ENCODE measurements at regions not wholly inside any gene's neighbourhood (a gene's known extent, or its start where the extent isn't known, plus 50 kb on each side); places are given as distances from the start of the nearest gene placed in this dataset.

DNA sequence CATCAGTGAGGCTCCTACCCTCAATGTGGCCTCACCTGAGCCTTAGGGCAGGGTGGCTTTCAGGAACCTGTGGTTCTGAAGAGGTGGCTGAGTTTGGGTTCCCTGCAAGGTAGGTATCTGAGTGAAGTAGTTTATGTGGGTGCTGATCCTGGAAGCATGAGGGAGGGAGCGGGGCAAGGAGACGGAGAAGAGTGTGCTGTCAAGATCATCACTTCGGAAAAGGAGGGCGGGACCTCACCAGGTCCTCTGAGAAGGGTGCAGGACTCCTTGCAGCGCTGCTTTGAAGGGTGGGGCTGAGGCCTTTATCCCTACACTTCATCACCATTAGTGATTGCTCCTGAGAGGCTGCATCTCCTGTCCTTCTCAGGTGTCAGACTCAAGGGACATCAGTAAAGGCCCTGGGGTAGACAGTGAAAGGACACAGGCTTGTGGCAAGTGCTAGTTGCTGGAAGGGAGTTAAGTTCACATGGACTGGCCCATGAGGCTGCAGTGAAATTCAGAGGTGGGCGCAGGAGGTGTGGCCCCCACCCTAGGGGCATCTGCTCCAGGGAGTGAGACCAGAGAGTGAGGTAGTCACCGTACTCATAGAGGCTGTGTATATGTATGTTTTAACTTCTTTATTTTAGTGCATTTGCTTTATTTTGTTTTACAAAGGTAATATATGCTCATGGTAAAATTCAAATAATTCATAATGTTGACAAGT lies 57.3 kb upstream of the GALNT2 start:
- no peaks in the 10 kb centered on the region; the same call in 1 of the 2 replicates for H3K27me3 ChIP-seq (ENCODE audit: control insufficient read depth, insufficient read depth, low read length)
- H3K36me3 ChIP-seq (ENCODE audit: control insufficient read depth, insufficient read depth, low read length): no peaks in the 10 kb centered on the region
- DNase-seq (ENCODE audit: low read depth): no peak
- TF ChIP-seq, protein P1, sequence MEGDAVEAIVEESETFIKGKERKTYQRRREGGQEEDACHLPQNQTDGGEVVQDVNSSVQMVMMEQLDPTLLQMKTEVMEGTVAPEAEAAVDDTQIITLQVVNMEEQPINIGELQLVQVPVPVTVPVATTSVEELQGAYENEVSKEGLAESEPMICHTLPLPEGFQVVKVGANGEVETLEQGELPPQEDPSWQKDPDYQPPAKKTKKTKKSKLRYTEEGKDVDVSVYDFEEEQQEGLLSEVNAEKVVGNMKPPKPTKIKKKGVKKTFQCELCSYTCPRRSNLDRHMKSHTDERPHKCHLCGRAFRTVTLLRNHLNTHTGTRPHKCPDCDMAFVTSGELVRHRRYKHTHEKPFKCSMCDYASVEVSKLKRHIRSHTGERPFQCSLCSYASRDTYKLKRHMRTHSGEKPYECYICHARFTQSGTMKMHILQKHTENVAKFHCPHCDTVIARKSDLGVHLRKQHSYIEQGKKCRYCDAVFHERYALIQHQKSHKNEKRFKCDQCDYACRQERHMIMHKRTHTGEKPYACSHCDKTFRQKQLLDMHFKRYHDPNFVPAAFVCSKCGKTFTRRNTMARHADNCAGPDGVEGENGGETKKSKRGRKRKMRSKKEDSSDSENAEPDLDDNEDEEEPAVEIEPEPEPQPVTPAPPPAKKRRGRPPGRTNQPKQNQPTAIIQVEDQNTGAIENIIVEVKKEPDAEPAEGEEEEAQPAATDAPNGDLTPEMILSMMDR (IDR thresholded peaks at IDR 0.05; ENCODE audit: insufficient read depth, low read depth, low read length): no peak
- POLR2A ChIA-PET: no interaction called here
- CTCF ChIA-PET: no interaction called here
- no peak overlapping the region for H3K4me3 ChIP-seq (ENCODE audit: low read depth, low read length)

DNA sequence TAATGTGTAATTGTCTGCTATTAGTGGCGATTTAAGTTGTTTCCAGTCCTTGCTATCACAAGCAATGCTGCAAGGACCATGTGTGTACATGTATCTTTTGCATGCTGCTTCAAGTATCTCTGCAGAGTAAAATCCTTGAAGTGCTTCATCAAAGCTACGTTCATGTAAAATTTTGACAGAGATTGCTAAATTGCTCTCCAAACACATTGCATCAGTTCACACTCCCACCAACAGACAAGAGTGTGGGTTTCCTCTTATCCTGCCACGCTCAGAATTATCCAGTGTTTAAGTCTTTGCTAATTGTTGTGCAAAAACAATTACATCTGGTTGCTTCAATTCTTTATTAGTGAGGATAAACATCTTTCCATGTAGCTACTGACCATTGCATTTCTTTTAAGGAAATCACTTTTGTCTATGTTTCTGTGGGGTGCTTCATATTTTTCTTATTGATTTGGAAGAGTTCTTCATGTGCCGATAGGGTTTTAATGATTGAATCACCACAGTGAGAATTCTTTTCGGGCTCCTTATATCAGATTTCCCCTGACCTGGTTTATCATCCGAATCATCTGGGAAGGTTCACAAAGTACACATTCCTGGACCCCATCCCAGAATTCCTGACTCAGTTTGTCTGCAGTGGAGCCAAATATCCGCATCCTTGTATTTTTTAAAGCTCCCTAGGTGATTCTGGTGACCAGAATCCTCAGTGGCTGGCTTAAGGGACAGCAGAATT lies 56.3 kb upstream of the GALNT2 start:
- ChIA-PET POLR2A (no interaction called here), CTCF (no interaction called here)
- DNase-seq (ENCODE audit: low read depth): no peak
- TF ChIP-seq, protein P1 (IDR thresholded peaks at IDR 0.05; ENCODE audit: insufficient read depth, low read depth, low read length): no peak
- H3K27me3 ChIP-seq (ENCODE audit: control insufficient read depth, insufficient read depth, low read length): no peaks in the 10 kb centered on the region; the same call in 1 of the 2 replicates
- H3K36me3 ChIP-seq (ENCODE audit: control insufficient read depth, insufficient read depth, low read length): no peaks in the 10 kb centered on the region
- no peak overlapping the region for H3K4me3 ChIP-seq (ENCODE audit: low read depth, low read length)

DNA sequence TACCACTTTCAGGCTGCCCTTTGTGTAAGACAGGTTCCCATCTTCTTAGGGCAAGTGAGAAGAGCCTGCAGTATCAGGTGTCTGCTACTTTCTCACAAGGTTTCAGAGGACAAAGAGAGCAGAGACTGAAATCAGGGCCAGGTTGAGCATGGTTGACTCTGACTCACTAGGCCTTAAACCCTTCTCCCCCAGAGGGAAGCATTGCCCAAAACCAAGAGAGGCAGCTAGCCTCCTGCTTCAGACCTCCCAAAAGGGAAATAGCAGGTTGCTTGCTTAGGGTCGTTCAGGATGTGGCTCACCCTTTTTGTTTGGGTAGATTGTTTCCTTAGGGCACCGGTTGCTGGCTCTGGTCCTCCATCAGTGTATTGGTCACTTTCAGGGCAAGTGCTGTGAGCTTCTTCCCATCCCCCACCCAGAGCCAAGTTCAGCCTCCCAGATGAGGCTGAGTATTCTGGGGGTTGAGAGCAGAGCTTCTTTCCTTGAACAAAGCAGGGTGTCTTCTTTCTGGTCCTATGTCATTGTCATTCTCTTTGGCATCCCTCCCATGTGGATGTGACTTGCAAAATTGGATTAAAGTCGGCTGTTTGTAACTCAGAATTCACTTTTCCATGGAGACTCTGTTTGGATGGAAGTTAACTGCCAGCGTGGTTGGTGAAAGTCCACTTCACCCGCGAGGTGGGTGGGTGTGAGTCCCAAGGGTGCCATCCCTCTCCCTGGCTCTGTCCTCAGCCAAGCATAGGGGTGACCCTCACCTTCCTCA lies 55.5 kb upstream of the GALNT2 start:
- TF ChIP-seq, protein P1 (IDR thresholded peaks at IDR 0.05; ENCODE audit: insufficient read depth, low read depth, low read length): no peak
- peaks cover 1% of the 10 kb centered on the region for H3K27me3 ChIP-seq (ENCODE audit: control insufficient read depth, insufficient read depth, low read length)
- H3K4me3 ChIP-seq (ENCODE audit: low read depth, low read length): no peak overlapping the region
- ChIA-PET POLR2A (no interaction called here), CTCF (no interaction called here)
- H3K36me3 ChIP-seq (ENCODE audit: control insufficient read depth, insufficient read depth, low read length): no peaks in the 10 kb centered on the region
- DNase-seq (ENCODE audit: low read depth): no peak

DNA sequence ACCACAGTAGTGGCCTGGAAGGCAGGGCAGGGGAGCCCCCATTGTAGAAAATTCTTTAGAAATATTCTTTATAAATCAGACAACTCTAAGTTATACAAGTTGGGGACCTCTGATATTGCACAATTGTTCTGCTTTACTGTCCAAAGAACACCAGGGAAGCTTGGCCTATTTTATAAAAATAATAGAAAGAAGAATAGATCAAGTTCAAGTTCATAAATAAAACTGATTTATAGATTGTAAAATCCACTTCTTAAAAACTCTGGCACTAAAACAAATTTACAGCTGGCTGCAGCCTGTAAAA lies 55.0 kb upstream of the GALNT2 start:
- ChIA-PET POLR2A (no interaction called here), CTCF (no interaction called here)
- Histone ChIP-seq H3K4me3 (ENCODE audit: low read depth, low read length) (no peak overlapping the region), H3K27me3 (ENCODE audit: control insufficient read depth, insufficient read depth, low read length) (peaks cover 1% of the 10 kb centered on the region), H3K36me3 (ENCODE audit: control insufficient read depth, insufficient read depth, low read length) (no peaks in the 10 kb centered on the region)
- no peak for DNase-seq (ENCODE audit: low read depth)
- TF ChIP-seq, protein P1 (IDR thresholded peaks at IDR 0.05; ENCODE audit: insufficient read depth, low read depth, low read length): no peak

DNA sequence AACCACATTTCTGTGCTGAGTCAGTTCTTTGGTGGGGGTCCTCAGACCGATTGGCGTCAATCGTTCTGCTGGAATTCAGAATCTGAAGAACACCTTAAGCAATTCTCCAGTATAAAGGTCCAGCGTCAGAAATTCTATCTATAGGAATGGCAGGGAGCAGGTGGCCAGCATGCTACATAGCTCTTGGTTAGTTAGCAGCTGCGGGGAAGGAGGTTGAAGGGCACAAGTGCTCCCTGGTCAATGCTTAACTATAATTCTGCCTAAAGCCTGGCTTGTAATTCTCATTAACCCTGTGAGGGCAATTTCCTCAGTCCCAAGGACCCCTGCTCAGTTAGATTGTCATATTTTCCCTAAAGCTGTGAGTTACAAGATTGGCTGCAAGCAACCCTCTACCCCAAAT lies 54.3 kb upstream of the GALNT2 start:
- no peak overlapping the region for H3K4me3 ChIP-seq (ENCODE audit: low read depth, low read length)
- CTCF ChIA-PET: no interaction called here
- H3K27me3 ChIP-seq (ENCODE audit: control insufficient read depth, insufficient read depth, low read length): peaks cover 1% of the 10 kb centered on the region
- H3K36me3 ChIP-seq (ENCODE audit: control insufficient read depth, insufficient read depth, low read length): no peaks in the 10 kb centered on the region
- TF ChIP-seq, protein P1 (IDR thresholded peaks at IDR 0.05; ENCODE audit: insufficient read depth, low read depth, low read length): no peak
- no peak for DNase-seq (ENCODE audit: low read depth)
- POLR2A ChIA-PET: no interaction called here
